Sigmoid colon (tissue), 6 donors: ENCODE measurements at regions not wholly inside any gene's neighbourhood (a gene's known extent, or its start where the extent isn't known, plus 50 kb on each side); places are given as distances from the start of the nearest gene placed in this dataset.

Experiments
- DNase-seq: peaks from one replicate; pipeline ENCODE4 v3.0.0-alpha.2; 2019
- H3K27ac ChIP-seq, 4 donors: fragments of 200-600 bp; sonication (generic); one replicate each; pipeline ENCODE4 v1.5.1; 2016 to 2019; ENCODE audit warnings: mild to moderate bottlenecking in 1 of 4
- H3K27me3 ChIP-seq, 3 donors: fragments of 200-600 bp; sonication (generic); one replicate each; pipeline ENCODE4 v1.5.1; 2019; ENCODE audit warnings: mild to moderate bottlenecking in 1 of 3
- H3K36me3 ChIP-seq, 4 donors: fragments of 200-600 bp; sonication (generic); one replicate each; pipeline ENCODE4 v1.5.1; 2016 to 2019
- H3K4me1 ChIP-seq, 4 donors: fragments of 200-600 bp; sonication (generic); one replicate each; pipeline ENCODE4 v1.5.1; 2017 to 2019
- H3K4me3 ChIP-seq, 4 donors: fragments of 200-600 bp; sonication (generic); one replicate each; pipeline ENCODE4 v1.5.1; 2017 to 2019; ENCODE audit warnings: mild to moderate bottlenecking in 2 of 4, moderate library complexity in 1 of 4
- H3K9me3 ChIP-seq, 4 donors: fragments of 200-600 bp in 3 of 4; sonication (generic) in 3 of 4; one replicate each; pipeline versions ENCODE4 v1.5.1 to v1.6.1; 2013 to 2019
- EP300 ChIP-seq, 4 donors: sonication (generic); formaldehyde crosslinking; IDR thresholded peaks; one replicate each; pipeline ENCODE4 v1.6.1; 2017; ENCODE audit warnings: antibody characterized with exemption in 4 of 4
- POLR2A ChIP-seq, 2 donors: fragments of 450-650 bp; IDR thresholded peaks; one replicate each; pipeline ENCODE4 v1.6.1; 2016; ENCODE audit warnings: antibody characterized with exemption in 2 of 2, mild to moderate bottlenecking in 2 of 2, moderate library complexity in 2 of 2
- POLR2AphosphoS5 ChIP-seq, 4 donors: sonication (generic); formaldehyde crosslinking; IDR thresholded peaks; one replicate each; pipeline ENCODE4 v1.6.1; 2017; ENCODE audit warnings: antibody characterized with exemption in 4 of 4
- WGBS, 2 donors: extraction: QIAGEN DNeasy Blood & Tissue Kit; methylation state at CpG; one replicate each; pipeline ENCODE4 v1.1.7; 2013; 5-methylcytosine and 5-hydroxymethylcytosine counted together
- intact Hi-C: fragments of 100-400 bp; cut with DNase I; formaldehyde crosslinking; loops from one replicate; pipeline ENCODE4 v1.15.1; 2023
- TF ChIP-seq, protein P1 (sequence below), 4 experiments: fragments of 450-650 bp in 3 of 4; fragments of 200-600 bp in 1 of 4; IDR thresholded peaks; one replicate each; pipeline ENCODE4 v1.5.1; 2016 to 2019; ENCODE audit warnings: antibody characterized with exemption in 4 of 4, mild to moderate bottlenecking in 3 of 4, moderate library complexity in 2 of 4
- donor health status: healthy with polysubstance abuse.
- donor health status: healthy.

- DNase-seq = no peak
- intact Hi-C loops = no loop called here
- H3K4me3 ChIP-seq = no peak overlapping the region
- H3K4me1 ChIP-seq = peaks cover 0 to 6% (median 0%) of the 10 kb centered on the region in 4 donors
- H3K27ac ChIP-seq = no peak overlapping the region
- 87% methylated on average over 2 of the region's 2 CpGs for WGBS, 2 donors
- no peaks in the 10 kb centered on the region for H3K27me3 ChIP-seq
- no peaks in the 10 kb centered on the region for H3K36me3 ChIP-seq
- H3K9me3 ChIP-seq = peaks cover 0 to 4% (median 0%) of the 10 kb centered on the region in 4 donors
- TF ChIP-seq EP300 (IDR thresholded peaks at IDR 0.05) (no peak), POLR2A (IDR thresholded peaks at IDR 0.05) (no peak), POLR2AphosphoS5 (IDR thresholded peaks at IDR 0.05) (no peak)
- TF ChIP-seq, protein P1, sequence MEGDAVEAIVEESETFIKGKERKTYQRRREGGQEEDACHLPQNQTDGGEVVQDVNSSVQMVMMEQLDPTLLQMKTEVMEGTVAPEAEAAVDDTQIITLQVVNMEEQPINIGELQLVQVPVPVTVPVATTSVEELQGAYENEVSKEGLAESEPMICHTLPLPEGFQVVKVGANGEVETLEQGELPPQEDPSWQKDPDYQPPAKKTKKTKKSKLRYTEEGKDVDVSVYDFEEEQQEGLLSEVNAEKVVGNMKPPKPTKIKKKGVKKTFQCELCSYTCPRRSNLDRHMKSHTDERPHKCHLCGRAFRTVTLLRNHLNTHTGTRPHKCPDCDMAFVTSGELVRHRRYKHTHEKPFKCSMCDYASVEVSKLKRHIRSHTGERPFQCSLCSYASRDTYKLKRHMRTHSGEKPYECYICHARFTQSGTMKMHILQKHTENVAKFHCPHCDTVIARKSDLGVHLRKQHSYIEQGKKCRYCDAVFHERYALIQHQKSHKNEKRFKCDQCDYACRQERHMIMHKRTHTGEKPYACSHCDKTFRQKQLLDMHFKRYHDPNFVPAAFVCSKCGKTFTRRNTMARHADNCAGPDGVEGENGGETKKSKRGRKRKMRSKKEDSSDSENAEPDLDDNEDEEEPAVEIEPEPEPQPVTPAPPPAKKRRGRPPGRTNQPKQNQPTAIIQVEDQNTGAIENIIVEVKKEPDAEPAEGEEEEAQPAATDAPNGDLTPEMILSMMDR (IDR thresholded peaks at IDR 0.05) = no peak
Observed at GRCh38 chr1:55483523-55483922, 268.4 kb upstream of the USP24 start.

GRCh38 chr1:55481634-55482033 lies 266.5 kb upstream of the USP24 start:
- no peak for DNase-seq
- no peaks in the 10 kb centered on the region for H3K27me3 ChIP-seq
- no peaks in the 10 kb centered on the region for H3K36me3 ChIP-seq
- H3K4me3 ChIP-seq = no peak overlapping the region
- 95 to 96% methylated on average over 3 of the region's 3 CpGs for WGBS, 2 donors
- no peak overlapping the region for H3K27ac ChIP-seq
- intact Hi-C loops = no loop called here
- TF ChIP-seq EP300 (IDR thresholded peaks at IDR 0.05) = no peak
- TF ChIP-seq POLR2AphosphoS5 (IDR thresholded peaks at IDR 0.05) = no peak
- TF ChIP-seq POLR2A (IDR thresholded peaks at IDR 0.05) = no peak
- TF ChIP-seq, protein P1 (IDR thresholded peaks at IDR 0.05) = no peak
- peaks cover 0 to 4% (median 0%) of the 10 kb centered on the region in 4 donors for H3K9me3 ChIP-seq
- H3K4me1 ChIP-seq = peaks cover 0 to 6% (median 0%) of the 10 kb centered on the region in 4 donors

GRCh38 chr1:55480029-55480795 lies 265.0 kb upstream of the USP24 start:
- peaks cover 0 to 4% (median 0%) of the 10 kb centered on the region in 4 donors for H3K9me3 ChIP-seq
- DNase-seq = no peak
- intact Hi-C loops = no loop called here
- peaks cover 0 to 6% (median 0%) of the 10 kb centered on the region in 4 donors for H3K4me1 ChIP-seq
- WGBS, 2 donors = 11 to 50% methylated on average over 2 of the region's 2 CpGs
- TF ChIP-seq, protein P1 (IDR thresholded peaks at IDR 0.05) = no peak
- TF ChIP-seq EP300 (IDR thresholded peaks at IDR 0.05) (no peak), POLR2AphosphoS5 (IDR thresholded peaks at IDR 0.05) (no peak), POLR2A (IDR thresholded peaks at IDR 0.05) (no peak)
- no peak overlapping the region for H3K4me3 ChIP-seq
- H3K27ac ChIP-seq = no peak overlapping the region
- no peaks in the 10 kb centered on the region for H3K27me3 ChIP-seq
- H3K36me3 ChIP-seq = no peaks in the 10 kb centered on the region

- no peak overlapping the region for H3K27ac ChIP-seq
- H3K4me3 ChIP-seq = no peak overlapping the region
- peaks cover 0 to 4% (median 0%) of the 10 kb centered on the region in 4 donors for H3K9me3 ChIP-seq
- 83 to 88% methylated on average over 2 of the region's 2 CpGs for WGBS, 2 donors
- DNase-seq = no peak
- no peaks in the 10 kb centered on the region for H3K4me1 ChIP-seq
- no peak for TF ChIP-seq POLR2A (IDR thresholded peaks at IDR 0.05)
- TF ChIP-seq EP300 (IDR thresholded peaks at IDR 0.05) = no peak
- TF ChIP-seq POLR2AphosphoS5 (IDR thresholded peaks at IDR 0.05) = no peak
- TF ChIP-seq, protein P1 (IDR thresholded peaks at IDR 0.05) = no peak
- intact Hi-C loops = no loop called here
- no peaks in the 10 kb centered on the region for H3K27me3 ChIP-seq
- H3K36me3 ChIP-seq = no peaks in the 10 kb centered on the region
Observed at GRCh38 chr1:55478742-55479141, 263.6 kb upstream of the USP24 start.
